ENCODE measurements at regions not wholly inside any gene's neighbourhood (a gene's known extent, or its start where the extent isn't known, plus 50 kb on each side); places are given as distances from the start of the nearest gene placed in this dataset.

DNA sequence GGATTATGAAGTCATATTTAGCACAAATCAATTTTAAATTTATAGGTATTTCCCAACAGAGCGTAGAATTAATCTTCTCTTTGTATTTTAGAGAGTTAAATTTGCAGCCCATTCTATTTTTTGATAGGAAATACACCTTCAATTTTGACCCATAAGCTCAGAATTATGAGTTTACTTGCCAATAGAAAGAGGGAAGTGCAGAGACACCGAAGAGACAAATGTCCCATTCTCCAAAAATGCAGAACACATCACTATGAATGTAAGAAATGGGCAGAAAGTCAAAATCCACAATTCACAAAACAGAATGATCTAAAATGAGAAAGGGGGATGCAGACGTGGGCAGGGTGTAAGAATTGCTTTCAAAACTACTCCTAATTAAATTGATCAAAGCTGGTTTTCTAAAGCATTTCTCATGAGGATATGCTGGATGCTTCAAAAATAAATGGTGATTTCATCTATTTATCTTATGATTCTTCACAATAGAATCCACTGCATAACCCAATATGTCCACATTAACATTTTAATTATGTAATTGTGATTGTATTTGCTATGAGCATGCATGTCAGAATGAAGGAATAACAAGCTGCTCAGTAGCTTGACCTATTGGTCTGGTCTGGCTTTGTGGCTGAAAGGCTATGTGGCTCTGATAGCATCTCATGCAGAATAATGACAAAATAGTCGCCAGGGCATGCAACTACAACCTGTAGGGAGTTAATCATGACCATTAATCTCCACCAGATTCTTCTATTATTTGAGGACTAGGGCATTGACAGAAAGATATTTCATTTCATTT is 550.1 kb upstream of the CDH18 start:
- no peaks in the 10 kb centered on the region for H3K4me1 ChIP-seq (ENCODE audit: control insufficient read depth, insufficient read depth, low read length)
- ChIA-PET CTCF (no interaction called here), POLR2A (no interaction called here)
- H3K4me3 ChIP-seq (ENCODE audit: low read depth, low read length) = no peak overlapping the region
- H3K9me3 ChIP-seq (ENCODE audit: control insufficient read depth, insufficient read depth, low read depth, low read length) = no peaks in the 10 kb centered on the region
- no peak overlapping the region for H3K27ac ChIP-seq (ENCODE audit: extremely low read depth, low read depth, low read length)
- no peak for TF ChIP-seq ZNF610 (tag by site-specific recombination; IDR thresholded peaks at IDR 0.05; ENCODE audit: borderline replicate concordance)
- no peak for TF ChIP-seq ZNF830 (tag by site-specific recombination; IDR thresholded peaks at IDR 0.05; ENCODE audit: low read depth)
- TF ChIP-seq ZBTB44 (tag by site-specific recombination; IDR thresholded peaks at IDR 0.05) = no peak
- no peak for TF ChIP-seq ZSCAN5A (tag by site-specific recombination; IDR thresholded peaks at IDR 0.05)
- TF ChIP-seq SCRT1 (tag by site-specific recombination; IDR thresholded peaks at IDR 0.05; ENCODE audit: borderline replicate concordance) = no peak
- no peak for TF ChIP-seq ZNF16 (tag by site-specific recombination; IDR thresholded peaks at IDR 0.05; ENCODE audit: low read depth)
- TF ChIP-seq OVOL3 (tag by site-specific recombination; IDR thresholded peaks at IDR 0.05) = no peak
- TF ChIP-seq ZNF266 (tag by site-specific recombination; IDR thresholded peaks at IDR 0.05; ENCODE audit: low read depth) = no peak
- no peak for TF ChIP-seq ZNF140 (tag by site-specific recombination; IDR thresholded peaks at IDR 0.05)
- TF ChIP-seq ZFP41 (tag by site-specific recombination; IDR thresholded peaks at IDR 0.05; ENCODE audit: borderline replicate concordance) = no peak
- TF ChIP-seq, protein P1, sequence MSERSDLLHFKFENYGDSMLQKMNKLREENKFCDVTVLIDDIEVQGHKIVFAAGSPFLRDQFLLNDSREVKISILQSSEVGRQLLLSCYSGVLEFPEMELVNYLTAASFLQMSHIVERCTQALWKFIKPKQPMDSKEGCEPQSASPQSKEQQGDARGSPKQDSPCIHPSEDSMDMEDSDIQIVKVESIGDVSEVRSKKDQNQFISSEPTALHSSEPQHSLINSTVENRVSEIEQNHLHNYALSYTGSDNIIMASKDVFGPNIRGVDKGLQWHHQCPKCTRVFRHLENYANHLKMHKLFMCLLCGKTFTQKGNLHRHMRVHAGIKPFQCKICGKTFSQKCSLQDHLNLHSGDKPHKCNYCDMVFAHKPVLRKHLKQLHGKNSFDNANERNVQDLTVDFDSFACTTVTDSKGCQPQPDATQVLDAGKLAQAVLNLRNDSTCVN (tag by site-specific recombination; optimal IDR thresholded peaks at IDR 0.05) = no peak
- no peak for TF ChIP-seq ZSCAN4 (tag by site-specific recombination; IDR thresholded peaks at IDR 0.05)
- no peak for TF ChIP-seq PRDM1 (tag by site-specific recombination; IDR thresholded peaks at IDR 0.05)
- no peak for TF ChIP-seq GLI2 (tag by site-specific recombination; IDR thresholded peaks at IDR 0.05; ENCODE audit: borderline replicate concordance, low read depth)
- TF ChIP-seq PRDM6 (tag by site-specific recombination; IDR thresholded peaks at IDR 0.05) = no peak
- TF ChIP-seq ZXDB (tag by site-specific recombination; IDR thresholded peaks at IDR 0.05) = no peak
- no peak for TF ChIP-seq ZFHX2 (tag by site-specific recombination; conservative IDR thresholded peaks at IDR 0.05)
- TF ChIP-seq ZBTB8A (tag by site-specific recombination; IDR thresholded peaks at IDR 0.05) = no peak
- no peak for TF ChIP-seq ZNF132 (tag by site-specific recombination; IDR thresholded peaks at IDR 0.05; ENCODE audit: borderline replicate concordance)
- no peaks in the 10 kb centered on the region for H3K36me3 ChIP-seq (ENCODE audit: control insufficient read depth in 2 of 2, insufficient read depth in 1 of 2, low read length in 2 of 2)
